Lower leg skin (tissue), 3 donors: ENCODE measurements at regions not wholly inside any gene's neighbourhood (a gene's known extent, or its start where the extent isn't known, plus 50 kb on each side); places are given as distances from the start of the nearest gene placed in this dataset.

ENCODE experiments used
- CTCF ChIP-seq, 3 donors: fragments of 450-650 bp; IDR thresholded peaks; one replicate each; pipeline ENCODE4 v1.5.1; 2016; ENCODE audit warnings: antibody characterized with exemption in 3 of 3, mild to moderate bottlenecking in 3 of 3, moderate library complexity in 2 of 3
- POLR2A ChIP-seq, 2 donors: fragments of 450-650 bp; IDR thresholded peaks; one replicate each; pipeline ENCODE4 v1.6.1; 2016 to 2017; ENCODE audit warnings: antibody characterized with exemption in 2 of 2, mild to moderate bottlenecking in 1 of 2, moderate library complexity in 1 of 2

GRCh38 chr22:46028106-46028991 is 51.4 kb upstream of the WNT7B start:
- TF ChIP-seq CTCF (IDR thresholded peaks at IDR 0.05) (no peak), POLR2A (IDR thresholded peaks at IDR 0.05) (no peak)
